ENCODE measurements at regions not wholly inside any gene's neighbourhood (a gene's known extent, or its start where the extent isn't known, plus 50 kb on each side); places are given as distances from the start of the nearest gene placed in this dataset.

DNA sequence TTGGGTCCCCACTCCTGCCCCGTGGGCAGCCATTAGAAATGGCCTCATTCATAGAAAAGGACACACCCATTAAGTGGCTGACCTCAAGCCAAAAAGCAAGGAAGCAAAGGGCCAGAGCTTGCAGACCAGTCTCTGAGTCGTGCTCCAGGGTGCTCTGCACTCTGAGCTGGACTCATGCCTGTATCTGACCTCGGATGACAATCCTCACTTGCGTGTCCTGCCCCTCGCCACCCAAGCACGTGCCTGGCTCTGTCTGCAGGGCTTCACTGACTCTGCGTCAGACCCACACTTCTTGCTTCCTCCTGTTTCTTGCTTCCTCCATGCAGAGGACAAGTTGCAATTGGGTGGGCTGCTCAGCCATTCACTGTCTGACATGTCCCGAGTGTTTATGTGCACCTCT, 138.8 kb downstream of the OAT start:
- no peaks in the 10 kb centered on the region for H3K79me2 ChIP-seq (ENCODE audit: insufficient read depth, low read depth)
- H4K20me1 ChIP-seq (ENCODE audit: insufficient read depth), result no peaks in the 10 kb centered on the region
- no peak overlapping the region for H3K4me3 ChIP-seq (IDR thresholded peaks at IDR 0.05; ENCODE audit: insufficient read depth, low read depth, low read length)
- no peaks in the 10 kb centered on the region for H3K4me1 ChIP-seq (ENCODE audit: low read depth, poor library complexity, severe bottlenecking)
- H3K36me3 ChIP-seq (ENCODE audit: insufficient read depth), result no peaks in the 10 kb centered on the region
- TF ChIP-seq, protein P1, sequence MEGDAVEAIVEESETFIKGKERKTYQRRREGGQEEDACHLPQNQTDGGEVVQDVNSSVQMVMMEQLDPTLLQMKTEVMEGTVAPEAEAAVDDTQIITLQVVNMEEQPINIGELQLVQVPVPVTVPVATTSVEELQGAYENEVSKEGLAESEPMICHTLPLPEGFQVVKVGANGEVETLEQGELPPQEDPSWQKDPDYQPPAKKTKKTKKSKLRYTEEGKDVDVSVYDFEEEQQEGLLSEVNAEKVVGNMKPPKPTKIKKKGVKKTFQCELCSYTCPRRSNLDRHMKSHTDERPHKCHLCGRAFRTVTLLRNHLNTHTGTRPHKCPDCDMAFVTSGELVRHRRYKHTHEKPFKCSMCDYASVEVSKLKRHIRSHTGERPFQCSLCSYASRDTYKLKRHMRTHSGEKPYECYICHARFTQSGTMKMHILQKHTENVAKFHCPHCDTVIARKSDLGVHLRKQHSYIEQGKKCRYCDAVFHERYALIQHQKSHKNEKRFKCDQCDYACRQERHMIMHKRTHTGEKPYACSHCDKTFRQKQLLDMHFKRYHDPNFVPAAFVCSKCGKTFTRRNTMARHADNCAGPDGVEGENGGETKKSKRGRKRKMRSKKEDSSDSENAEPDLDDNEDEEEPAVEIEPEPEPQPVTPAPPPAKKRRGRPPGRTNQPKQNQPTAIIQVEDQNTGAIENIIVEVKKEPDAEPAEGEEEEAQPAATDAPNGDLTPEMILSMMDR (conservative IDR thresholded peaks at IDR 0.05; ENCODE audit: low read depth, low read length), result no peak
- H3K9ac ChIP-seq, result no peak overlapping the region
- H2AFZ ChIP-seq (ENCODE audit: low read depth), result no peak overlapping the region
- no peaks in the 10 kb centered on the region for H3K27me3 ChIP-seq (ENCODE audit: insufficient read depth, low read depth)
- no peak overlapping the region for H3K4me2 ChIP-seq
- no peak overlapping the region for H3K27ac ChIP-seq

DNA sequence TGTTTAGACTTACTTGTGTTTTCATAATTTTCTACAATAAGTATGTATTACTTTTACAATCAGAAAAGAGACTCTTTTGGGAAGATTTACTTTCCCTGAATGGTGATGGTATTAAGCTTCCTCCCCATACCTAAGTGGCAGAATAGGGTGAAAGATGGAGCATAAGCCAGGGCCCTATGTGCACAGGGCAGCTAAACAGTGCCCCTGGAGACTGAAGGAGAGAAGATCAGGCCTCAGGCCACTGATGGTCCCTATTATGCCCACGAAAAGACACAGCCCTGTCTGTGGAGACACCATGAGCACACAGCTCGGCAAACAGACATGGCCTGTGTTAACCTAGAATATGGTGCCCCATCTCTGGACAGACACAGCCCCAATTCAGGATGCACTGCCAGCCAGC, 139.4 kb downstream of the OAT start:
- H3K4me3 ChIP-seq (IDR thresholded peaks at IDR 0.05; ENCODE audit: insufficient read depth, low read depth, low read length), result no peak overlapping the region
- H3K27me3 ChIP-seq (ENCODE audit: insufficient read depth, low read depth), result no peaks in the 10 kb centered on the region
- H3K4me1 ChIP-seq (ENCODE audit: low read depth, poor library complexity, severe bottlenecking), result no peaks in the 10 kb centered on the region
- H3K36me3 ChIP-seq (ENCODE audit: insufficient read depth), result no peaks in the 10 kb centered on the region
- H3K9ac ChIP-seq, result no peak overlapping the region
- TF ChIP-seq, protein P1 (conservative IDR thresholded peaks at IDR 0.05; ENCODE audit: low read depth, low read length), result no peak
- H4K20me1 ChIP-seq (ENCODE audit: insufficient read depth), result no peaks in the 10 kb centered on the region
- no peak overlapping the region for H3K27ac ChIP-seq
- no peaks in the 10 kb centered on the region for H3K79me2 ChIP-seq (ENCODE audit: insufficient read depth, low read depth)
- no peak overlapping the region for H3K4me2 ChIP-seq
- no peak overlapping the region for H2AFZ ChIP-seq (ENCODE audit: low read depth)

- Histone ChIP-seq H3K27ac (no peak overlapping the region), H3K4me2 (no peak overlapping the region), H2AFZ (ENCODE audit: low read depth) (no peak overlapping the region), H3K4me1 (ENCODE audit: low read depth, poor library complexity, severe bottlenecking) (no peaks in the 10 kb centered on the region), H4K20me1 (ENCODE audit: insufficient read depth) (no peaks in the 10 kb centered on the region), H3K36me3 (ENCODE audit: insufficient read depth) (no peaks in the 10 kb centered on the region), H3K27me3 (ENCODE audit: insufficient read depth, low read depth) (no peaks in the 10 kb centered on the region), H3K79me2 (ENCODE audit: insufficient read depth, low read depth) (no peaks in the 10 kb centered on the region), H3K9ac (no peak overlapping the region), H3K4me3 (IDR thresholded peaks at IDR 0.05; ENCODE audit: insufficient read depth, low read depth, low read length) (no peak overlapping the region)
- TF ChIP-seq, protein P1 (conservative IDR thresholded peaks at IDR 0.05; ENCODE audit: low read depth, low read length), result no peak
Measured at GRCh38 chr10:124278356-124278755, 140.4 kb downstream of the OAT start.

DNA sequence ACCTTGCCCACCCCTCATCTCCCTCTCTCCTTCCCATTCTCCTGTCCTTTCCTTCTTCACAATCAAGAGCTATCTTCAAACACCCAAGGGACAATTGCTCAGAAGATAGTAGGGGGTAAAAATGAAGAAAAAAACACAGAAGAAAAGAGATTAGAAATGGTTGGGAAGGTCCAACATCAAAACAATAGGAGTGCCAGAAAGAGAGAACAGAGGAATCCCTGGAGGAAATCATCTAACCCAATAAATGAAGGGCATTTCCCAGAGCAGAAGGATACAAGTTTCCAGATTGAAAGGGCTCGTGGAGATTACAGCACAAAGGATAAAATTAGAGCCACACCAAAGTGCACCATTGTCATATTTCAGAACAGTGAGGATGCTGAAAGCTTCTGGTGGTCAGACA, 145.6 kb downstream of the OAT start:
- no peaks in the 10 kb centered on the region for H4K20me1 ChIP-seq (ENCODE audit: insufficient read depth)
- no peaks in the 10 kb centered on the region for H3K36me3 ChIP-seq (ENCODE audit: insufficient read depth)
- no peaks in the 10 kb centered on the region for H3K27me3 ChIP-seq (ENCODE audit: insufficient read depth, low read depth)
- TF ChIP-seq, protein P1 (conservative IDR thresholded peaks at IDR 0.05; ENCODE audit: low read depth, low read length), result no peak
- H3K79me2 ChIP-seq (ENCODE audit: insufficient read depth, low read depth), result no peaks in the 10 kb centered on the region
- H3K4me1 ChIP-seq (ENCODE audit: low read depth, poor library complexity, severe bottlenecking), result no peaks in the 10 kb centered on the region
- H3K4me2 ChIP-seq, result no peak overlapping the region
- H3K27ac ChIP-seq, result no peak overlapping the region
- H2AFZ ChIP-seq (ENCODE audit: low read depth), result no peak overlapping the region
- H3K4me3 ChIP-seq (IDR thresholded peaks at IDR 0.05; ENCODE audit: insufficient read depth, low read depth, low read length), result no peak overlapping the region
- no peak overlapping the region for H3K9ac ChIP-seq

DNA sequence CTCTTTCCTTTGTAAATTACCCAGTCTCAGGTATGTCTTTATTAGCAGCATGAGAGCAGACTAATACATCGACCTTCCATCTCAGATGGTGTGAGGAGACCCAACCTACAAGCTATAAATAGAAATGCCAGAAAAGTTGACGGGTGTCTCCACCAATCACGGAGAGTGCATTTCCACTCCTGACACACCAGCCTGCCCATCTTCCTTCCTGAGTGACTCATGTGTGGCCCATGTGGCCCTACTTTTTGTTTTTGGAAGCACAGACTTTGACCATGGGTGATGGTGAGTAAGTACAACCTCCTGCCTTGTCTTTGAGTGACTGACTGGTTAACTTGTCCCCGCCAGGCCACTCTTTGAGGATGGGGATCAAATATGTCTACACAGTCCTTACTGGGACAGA, 147.0 kb downstream of the OAT start:
- no peaks in the 10 kb centered on the region for H3K36me3 ChIP-seq (ENCODE audit: insufficient read depth)
- TF ChIP-seq, protein P1 (conservative IDR thresholded peaks at IDR 0.05; ENCODE audit: low read depth, low read length), result no peak
- H3K4me3 ChIP-seq (IDR thresholded peaks at IDR 0.05; ENCODE audit: insufficient read depth, low read depth, low read length), result no peak overlapping the region
- H2AFZ ChIP-seq (ENCODE audit: low read depth), result no peak overlapping the region
- H3K27ac ChIP-seq, result no peak overlapping the region
- no peaks in the 10 kb centered on the region for H4K20me1 ChIP-seq (ENCODE audit: insufficient read depth)
- no peak overlapping the region for H3K4me2 ChIP-seq
- no peak overlapping the region for H3K9ac ChIP-seq
- H3K27me3 ChIP-seq (ENCODE audit: insufficient read depth, low read depth), result no peaks in the 10 kb centered on the region
- no peaks in the 10 kb centered on the region for H3K79me2 ChIP-seq (ENCODE audit: insufficient read depth, low read depth)
- no peaks in the 10 kb centered on the region for H3K4me1 ChIP-seq (ENCODE audit: low read depth, poor library complexity, severe bottlenecking)

Data from KMS-11 (cell line).